HEK293T (cell line): ENCODE measurements at regions not wholly inside any gene's neighbourhood (a gene's known extent, or its start where the extent isn't known, plus 50 kb on each side); places are given as distances from the start of the nearest gene placed in this dataset.

Experiments used
- ARNT ChIP-seq: fragments of 450-650 bp; IDR thresholded peaks from 2 replicates; pipeline ENCODE4 v1.6.1; 2017; ENCODE audit warnings: mild to moderate bottlenecking
- BHLHE40 ChIP-seq: fragments of 450-650 bp; IDR thresholded peaks from 2 replicates; pipeline ENCODE4 v1.6.1; 2016; ENCODE audit warnings: mild to moderate bottlenecking, moderate library complexity, borderline replicate concordance
- CTBP1 ChIP-seq: fragments of 450-650 bp; IDR thresholded peaks from 2 replicates; pipeline ENCODE4 v1.6.1; 2016; ENCODE audit warnings: borderline replicate concordance
- ELF4 ChIP-seq: fragments of 450-650 bp; IDR thresholded peaks from 2 replicates; pipeline ENCODE4 v1.6.1; 2017; ENCODE audit warnings: antibody characterized with exemption
- FOXA1 ChIP-seq: fragments of 450-650 bp; IDR thresholded peaks from 2 replicates; pipeline ENCODE4 v1.6.1; 2016; ENCODE audit warnings: mild to moderate bottlenecking
- FOXK2 ChIP-seq: fragments of 450-650 bp; IDR thresholded peaks from 2 replicates; pipeline ENCODE4 v1.6.1; 2016; ENCODE audit warnings: mild to moderate bottlenecking
- HDGF ChIP-seq: fragments of 450-650 bp; IDR thresholded peaks from 2 replicates; pipeline ENCODE4 v1.6.1; 2017; ENCODE audit warnings: antibody characterized with exemption, borderline replicate concordance
- L3MBTL2 ChIP-seq: fragments of 450-650 bp; conservative IDR thresholded peaks from 2 replicates; pipeline ENCODE4 v1.6.1; 2016; ENCODE audit warnings: mild to moderate bottlenecking
- LEF1 ChIP-seq: fragments of 450-650 bp; IDR thresholded peaks from 2 replicates; pipeline ENCODE4 v1.6.1; 2017; ENCODE audit warnings: mild to moderate bottlenecking, borderline replicate concordance
- NFRKB ChIP-seq: fragments of 450-650 bp; IDR thresholded peaks from 2 replicates; pipeline ENCODE4 v1.6.1; 2016; ENCODE audit warnings: mild to moderate bottlenecking, moderate library complexity
- PKNOX1 ChIP-seq: fragments of 450-650 bp; IDR thresholded peaks from 2 replicates; pipeline ENCODE4 v1.6.1; 2016
- SP1 ChIP-seq: fragments of 450-650 bp; IDR thresholded peaks from 2 replicates; pipeline ENCODE4 v1.6.1; 2017
- SUZ12 ChIP-seq: fragments of 450-650 bp; IDR thresholded peaks from 2 replicates; pipeline ENCODE4 v1.6.1; 2016; ENCODE audit warnings: mild to moderate bottlenecking

GRCh38 chr3:174749143-174749542, 110.0 kb upstream of the NAALADL2 start:
- TF ChIP-seq SP1 (no peak), PKNOX1 (no peak), ARNT (no peak), SUZ12 (no peak), CTBP1 (no peak), NFRKB (no peak), L3MBTL2 (no peak), ELF4 (no peak), FOXK2 (no peak), FOXA1 (no peak), BHLHE40 (no peak), HDGF (no peak), LEF1 (no peak)
